ENCODE measurements at regions not wholly inside any gene's neighbourhood (a gene's known extent, or its start where the extent isn't known, plus 50 kb on each side); places are given as distances from the start of the nearest gene placed in this dataset.

- no peak for TF ChIP-seq E2F6 (IDR thresholded peaks at IDR 0.05)
- TF ChIP-seq BRCA1 (IDR thresholded peaks at IDR 0.05; ENCODE audit: low read depth, low read length), result no peak
- TF ChIP-seq EP300 (IDR thresholded peaks at IDR 0.05; ENCODE audit: borderline replicate concordance in 1 of 2, low read depth in 2 of 2, low read length in 2 of 2), result no peak
These were observed 109.3 kb upstream of the FZD8 start (continued) for GRCh38 chr10:35751347-35751746.
